GM21576 (cell line): ENCODE measurements at regions not wholly inside any gene's neighbourhood (a gene's known extent, or its start where the extent isn't known, plus 50 kb on each side); places are given as distances from the start of the nearest gene placed in this dataset.

Source experiments
- ATAC-seq: cut with Tn5 transposase; IDR thresholded peaks from one replicate; pipeline ENCODE4 v1.9.1; 2021; ENCODE audit warnings: mild to moderate bottlenecking, moderate library complexity; ENCODE audit not compliant: unreplicated experiment

DNA sequence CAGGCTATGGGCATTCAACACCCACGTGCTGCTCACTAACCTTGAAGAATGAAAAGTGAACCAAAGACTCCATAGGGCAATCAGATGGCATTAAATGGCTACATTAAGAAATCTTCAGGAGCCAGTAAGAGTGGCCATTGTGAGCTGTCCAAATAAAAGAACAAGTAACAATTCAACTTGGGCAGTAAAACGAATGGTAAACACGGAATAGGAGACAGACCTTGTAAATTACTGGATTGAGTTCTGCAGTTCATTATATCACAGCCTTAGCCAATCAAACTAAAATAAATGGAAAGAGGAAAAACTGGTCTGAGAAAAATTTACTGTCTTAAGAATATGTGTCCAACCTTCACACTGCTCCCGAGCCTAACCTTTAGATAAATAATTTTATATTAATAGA is 306.5 kb upstream of the ZNF521 start:
- no peak for ATAC-seq

- ATAC-seq: no peak
Measured at GRCh38 chr18:25651553-25651952, 299.6 kb upstream of the ZNF521 start.

- no peak for ATAC-seq
Measured at GRCh38 chr18:25650201-25650941, 298.4 kb upstream of the ZNF521 start.

GRCh38 chr18:25648716-25649260 is 296.8 kb upstream of the ZNF521 start:
- ATAC-seq: no peak

DNA sequence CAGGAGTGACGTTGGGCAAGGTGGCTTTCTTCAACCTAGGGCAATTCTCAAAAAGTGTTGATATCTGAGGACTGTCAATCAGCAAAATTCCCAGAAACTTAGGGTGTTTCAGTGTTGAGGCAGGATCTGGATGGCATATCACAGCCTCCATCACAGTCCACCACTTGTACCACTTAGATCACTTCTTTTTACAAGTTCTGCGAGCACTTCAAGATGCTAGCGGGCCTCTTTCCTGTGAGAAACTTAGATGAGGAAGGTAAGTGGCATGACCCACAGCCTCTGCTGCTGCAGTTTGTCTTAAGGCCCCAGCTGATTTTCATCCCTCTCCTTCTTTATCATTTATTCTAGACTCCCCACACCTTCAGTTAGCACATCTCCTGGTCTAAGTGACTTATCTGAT is 295.4 kb upstream of the ZNF521 start:
- no peak for ATAC-seq

DNA sequence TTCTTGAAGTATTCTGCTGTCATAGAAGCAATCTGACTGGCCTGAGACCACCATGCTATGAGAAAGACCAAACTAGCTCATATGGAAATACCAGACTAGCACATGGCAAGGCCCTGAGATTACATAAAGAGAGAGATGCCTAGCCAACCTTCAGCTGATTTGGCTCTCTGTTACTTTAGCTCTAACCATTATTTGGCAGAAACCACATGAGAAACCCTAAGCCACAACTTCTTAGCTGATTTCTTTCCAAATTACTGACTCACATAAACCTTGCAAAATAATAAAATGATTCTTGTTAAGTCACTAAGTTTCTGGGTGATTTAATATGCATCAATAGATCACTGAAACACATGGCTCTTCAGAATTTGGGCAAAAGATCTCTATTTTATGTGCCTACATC is 295.0 kb upstream of the ZNF521 start:
- ATAC-seq: no peak

- ATAC-seq: no peak
Measured at GRCh38 chr18:25639596-25639995, 287.6 kb upstream of the ZNF521 start.

DNA sequence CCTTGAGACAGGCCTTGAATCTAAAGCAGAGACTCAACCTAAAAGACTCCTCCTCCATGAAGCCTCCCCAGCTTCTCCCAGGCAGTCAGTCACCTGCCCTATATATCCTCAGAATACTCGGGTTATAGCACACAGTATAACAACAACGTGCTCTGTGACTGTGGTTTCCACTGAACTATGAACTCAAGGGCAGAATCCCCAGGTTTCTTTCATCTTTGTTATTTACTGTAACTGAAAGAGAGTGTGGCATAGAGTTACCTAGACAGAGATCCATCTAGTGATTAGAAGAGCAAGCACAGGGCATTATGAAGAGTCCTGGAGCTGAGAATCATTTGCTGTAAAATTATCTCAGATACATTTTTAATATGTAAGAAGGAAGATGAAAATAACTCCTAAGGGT is 281.6 kb upstream of the ZNF521 start:
- ATAC-seq: no peak

- no peak for ATAC-seq
Measured at GRCh38 chr18:25630682-25631081, 278.7 kb upstream of the ZNF521 start.

- no peak for ATAC-seq
Measured at GRCh38 chr18:25621682-25622081, 269.7 kb upstream of the ZNF521 start.

DNA sequence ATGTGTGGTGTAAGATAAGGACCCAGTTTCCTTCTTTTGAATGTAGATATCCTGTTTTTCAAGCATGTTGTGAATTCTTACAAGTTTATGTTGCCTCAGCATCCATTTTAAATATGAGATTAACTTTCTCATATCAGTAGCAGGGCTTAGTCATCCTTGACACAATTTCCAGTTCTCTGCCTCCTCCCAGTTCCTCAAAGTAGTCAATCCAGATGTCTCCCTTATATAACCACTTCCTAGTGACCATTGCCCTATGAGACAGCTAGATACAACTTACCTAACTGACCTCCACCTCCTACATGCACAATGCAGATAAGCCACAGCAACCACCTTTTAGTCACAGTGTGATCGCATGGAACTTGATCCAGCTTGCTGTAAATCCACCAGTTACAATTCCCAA is 269.2 kb upstream of the ZNF521 start:
- no peak for ATAC-seq

DNA sequence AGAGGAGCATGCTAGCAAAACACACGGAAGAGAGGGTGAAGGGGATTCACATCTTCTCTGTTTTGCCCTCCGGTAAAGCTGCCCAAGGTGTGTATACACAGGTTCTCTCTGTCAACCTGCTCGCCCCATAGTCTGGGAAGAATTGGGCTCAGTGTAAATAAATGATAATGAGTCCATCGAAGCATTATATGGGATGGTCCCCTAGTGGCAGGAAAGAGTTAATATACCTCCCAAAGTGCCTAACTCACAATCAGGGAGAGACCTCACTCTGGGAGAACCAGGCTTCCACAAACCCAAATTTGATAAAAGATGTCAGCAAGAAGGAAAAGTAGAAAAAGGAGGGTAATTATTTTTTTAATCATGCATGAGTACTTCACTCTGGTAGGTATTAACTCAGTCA is 262.2 kb upstream of the ZNF521 start:
- ATAC-seq: no peak

GRCh38 chr18:25612466-25612865 is 260.5 kb upstream of the ZNF521 start:
- ATAC-seq: no peak

DNA sequence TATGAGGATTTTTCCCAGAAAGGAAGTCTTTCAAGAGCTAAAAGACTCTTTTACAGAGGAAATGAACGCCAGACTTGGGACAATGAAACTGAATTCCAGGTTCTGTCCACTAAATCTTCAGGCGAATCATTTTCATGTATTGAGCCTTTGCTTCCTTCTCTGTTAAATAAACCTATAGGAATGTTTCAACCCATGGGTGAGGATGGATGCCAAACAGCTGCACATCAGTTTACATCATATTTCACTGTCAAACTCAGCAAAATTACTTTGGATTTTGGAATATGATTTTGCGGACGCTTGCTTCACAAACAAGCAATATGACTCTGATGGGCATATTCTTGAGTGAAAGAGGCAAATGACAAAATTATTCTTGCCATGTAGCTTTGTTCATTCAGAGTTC is 256.1 kb upstream of the ZNF521 start:
- ATAC-seq: no peak

- ATAC-seq: no peak
Measured at GRCh38 chr18:25604894-25605597, 253.1 kb upstream of the ZNF521 start.

- no peak for ATAC-seq
Measured at GRCh38 chr18:25604196-25604893, 252.4 kb upstream of the ZNF521 start.

- no peak for ATAC-seq
Measured at GRCh38 chr18:25599443-25599842, 247.5 kb upstream of the ZNF521 start.

GRCh38 chr18:25597476-25597875 is 245.5 kb upstream of the ZNF521 start:
- no peak for ATAC-seq

- ATAC-seq: no peak
Measured at GRCh38 chr18:25595274-25596060, 243.5 kb upstream of the ZNF521 start.

- no peak for ATAC-seq
Measured at GRCh38 chr18:25594351-25594750, 242.4 kb upstream of the ZNF521 start.

GRCh38 chr18:25592804-25593360 is 240.9 kb upstream of the ZNF521 start:
- ATAC-seq: no peak
